ENCODE measurements at regions not wholly inside any gene's neighbourhood (a gene's known extent, or its start where the extent isn't known, plus 50 kb on each side); places are given as distances from the start of the nearest gene placed in this dataset.
A peak's percentile ranks its signal among the peaks of the same experiment; 100 is the strongest.
"Not testable (repeated sequence)": the region's sequence is repeated elsewhere in the genome, so short reads cannot be mapped to it uniquely, and the experiment has no call there.

DNA sequence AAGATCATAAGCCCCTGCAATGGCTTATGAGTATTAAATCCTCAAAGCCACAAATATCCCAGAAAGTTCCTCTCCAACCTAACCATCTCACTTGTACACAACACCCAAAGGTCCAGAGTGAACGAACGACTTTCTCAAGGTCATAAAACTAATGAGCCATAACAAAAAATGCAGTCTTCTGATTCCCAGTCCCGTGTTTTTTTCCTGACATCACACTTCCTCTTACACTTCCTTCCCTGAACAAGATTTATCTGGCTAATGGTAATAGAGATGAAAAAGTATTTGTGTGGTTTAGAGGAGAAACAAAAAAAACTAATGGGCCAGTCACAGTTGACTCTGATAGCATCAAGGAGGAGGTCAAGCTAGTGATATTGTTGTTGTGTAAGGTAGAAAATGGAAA, 99.5 kb upstream of the KLHL13 start:
- no peak for DNase-seq

DNA sequence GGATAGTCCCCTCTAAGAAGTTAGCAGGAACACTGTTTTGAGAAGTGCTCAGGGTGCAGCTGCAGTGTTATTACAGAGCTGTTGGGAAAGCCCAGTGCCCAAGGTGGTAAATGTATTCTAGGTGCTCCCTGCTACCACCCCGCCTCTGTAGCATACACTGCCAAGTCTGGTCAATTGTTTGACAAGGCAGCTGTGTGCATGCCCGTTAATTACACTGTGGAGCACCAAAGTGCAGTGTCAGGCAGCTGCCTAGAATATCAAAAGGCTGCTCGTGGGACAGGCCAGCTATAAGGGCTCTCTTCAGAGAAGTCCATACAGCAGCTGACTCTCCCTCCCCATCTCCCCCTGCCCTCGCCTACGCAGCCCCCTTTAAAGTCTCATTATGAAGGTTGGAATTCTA, 99.9 kb upstream of the KLHL13 start:
- no peak for DNase-seq

DNA sequence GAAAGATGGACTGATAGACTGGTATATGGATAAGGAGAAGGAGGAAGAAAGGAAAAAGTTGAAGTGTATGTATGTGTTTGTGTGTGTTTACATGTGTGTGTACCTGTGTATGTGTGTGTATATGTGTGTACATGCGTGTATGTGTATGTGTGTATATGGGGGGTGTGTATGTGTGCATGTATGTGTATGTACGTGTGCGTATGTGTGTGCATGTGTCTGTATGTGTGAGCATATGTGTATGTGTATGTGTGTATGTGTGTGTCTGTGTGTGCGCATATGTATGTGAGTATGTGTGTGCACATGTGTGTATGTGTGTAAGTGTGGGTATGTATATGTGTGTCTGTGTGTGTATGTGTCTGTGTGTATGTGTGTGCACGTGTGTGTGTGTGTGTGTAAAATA, 101.5 kb upstream of the KLHL13 start:
- no peak for DNase-seq

GRCh38 chrX:118218940-118219339, 102.3 kb upstream of the KLHL13 start:
- DNase-seq, result no peak

DNA sequence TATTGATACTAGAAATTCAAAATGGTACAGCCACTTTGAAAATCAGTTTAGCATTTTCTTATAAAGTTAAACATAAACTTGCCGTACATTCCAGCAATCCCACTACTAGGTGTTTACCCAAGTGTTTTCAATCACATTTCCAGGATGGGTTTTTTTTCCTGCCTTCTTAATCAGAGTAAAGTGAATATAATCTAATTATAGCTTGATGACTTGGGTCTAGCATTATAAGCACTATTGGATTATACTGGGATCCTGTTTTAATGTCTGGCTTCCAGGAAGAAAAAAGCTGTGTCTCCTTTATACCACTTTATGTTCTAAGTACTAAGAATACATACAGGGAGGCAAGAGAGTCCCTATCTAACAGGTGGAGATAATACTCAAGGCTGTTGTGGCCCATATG, 103.3 kb upstream of the KLHL13 start:
- DNase-seq, result no peak

GRCh38 chrX:118220509-118220908, 103.9 kb upstream of the KLHL13 start:
- no peak for DNase-seq

- no peak for DNase-seq
Measured at GRCh38 chrX:118221270-118221669, 104.7 kb upstream of the KLHL13 start.

- DNase-seq, result no peak
Measured at GRCh38 chrX:118221733-118222132, 105.1 kb upstream of the KLHL13 start.

GRCh38 chrX:118222421-118222820, 105.8 kb upstream of the KLHL13 start:
- no peak for DNase-seq

GRCh38 chrX:118225711-118226428, 109.3 kb upstream of the KLHL13 start:
- DNase-seq, result no peak

DNA sequence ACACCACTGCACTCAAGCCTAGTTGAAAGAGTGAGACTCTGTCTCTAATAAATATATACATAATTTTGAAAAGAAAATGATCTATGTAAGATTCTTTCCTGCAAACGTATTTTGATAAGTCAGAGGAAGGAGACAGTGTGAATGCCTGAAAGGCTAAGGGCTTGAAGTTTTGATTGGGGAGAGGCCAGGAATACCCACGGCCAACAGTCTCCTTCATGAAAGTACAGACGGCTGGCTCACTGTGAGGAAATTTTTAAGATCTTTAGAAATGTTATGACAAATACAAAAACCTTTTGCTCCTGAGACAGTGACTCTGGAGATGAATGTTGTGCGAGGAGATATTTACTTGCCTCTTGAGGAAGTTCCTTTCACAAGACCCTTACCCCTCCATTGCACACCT, 111.4 kb upstream of the KLHL13 start:
- DNase-seq, result no peak

DNA sequence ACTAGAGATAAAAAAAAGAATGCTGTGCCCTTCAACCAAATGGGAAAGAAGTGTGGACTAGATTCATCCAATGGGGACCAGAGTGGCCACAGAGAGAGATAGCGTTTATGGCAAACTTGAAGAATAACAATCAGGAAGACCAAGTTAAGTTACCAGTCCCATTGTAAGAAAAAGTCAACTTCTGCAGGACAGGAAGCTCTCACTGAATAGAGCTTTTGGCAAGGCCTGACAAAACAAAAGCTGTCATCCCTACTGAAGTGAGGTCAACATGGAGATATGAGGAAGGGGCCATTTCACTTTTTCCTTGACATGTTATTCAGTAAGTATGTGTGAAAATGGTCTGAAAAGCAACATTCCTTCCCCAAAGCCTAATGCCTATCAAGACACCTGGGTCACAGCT, 111.8 kb upstream of the KLHL13 start:
- no peak for DNase-seq

DNA sequence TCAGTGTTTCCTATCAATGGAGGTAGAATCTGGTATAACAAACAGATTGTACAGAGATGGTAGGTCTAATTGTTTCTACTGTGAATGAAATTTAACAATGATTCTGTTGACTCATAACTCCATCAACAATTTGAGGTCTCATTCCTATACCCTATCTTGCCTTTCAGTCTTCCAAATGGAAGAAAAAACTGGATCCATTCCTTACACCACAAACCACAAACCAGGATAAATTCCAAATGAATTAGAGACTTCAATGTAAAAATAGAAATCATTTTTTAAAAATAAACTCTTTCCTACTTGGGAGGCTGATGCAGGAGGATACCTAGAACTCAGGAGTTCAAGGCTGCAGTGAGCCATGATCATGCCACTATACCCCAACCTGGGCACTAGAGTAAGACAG, 114.4 kb upstream of the WDR44 start:
- DNase-seq, result no peak

DNA sequence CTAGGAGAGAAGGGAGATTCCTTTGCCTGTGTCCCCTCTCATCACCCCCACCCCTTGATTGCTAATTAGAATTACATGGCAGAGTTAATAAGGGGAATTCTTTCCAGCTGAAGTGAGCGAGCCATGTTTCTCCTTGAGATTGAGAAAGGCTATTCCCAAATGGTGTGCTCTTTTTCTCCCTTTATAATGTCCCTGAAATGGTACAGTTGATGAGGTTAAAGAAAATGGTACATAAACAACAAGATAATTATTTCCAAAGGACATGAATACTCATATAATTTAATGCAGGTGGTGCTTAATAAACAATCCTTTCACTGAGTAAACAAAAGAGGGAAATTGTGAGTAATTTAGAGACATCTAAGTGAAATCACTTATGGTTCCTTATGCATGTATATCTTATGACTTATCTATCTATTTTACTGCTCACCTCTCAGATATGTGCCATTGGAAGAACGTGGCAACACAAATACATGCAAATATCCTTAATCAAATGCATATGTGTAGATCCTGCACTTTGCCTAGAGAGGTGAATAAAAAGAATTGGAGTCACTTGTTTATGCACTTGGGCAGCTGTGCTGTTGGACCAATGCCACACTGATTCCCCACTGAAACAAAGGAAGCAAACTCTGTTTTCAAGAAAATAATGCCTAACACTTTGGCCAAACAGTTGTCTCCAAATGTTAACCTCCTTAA, 106.6 kb upstream of the WDR44 start:
- no peak for DNase-seq

GRCh38 chrX:118239913-118240698, 105.8 kb upstream of the WDR44 start:
- no peak for DNase-seq

DNA sequence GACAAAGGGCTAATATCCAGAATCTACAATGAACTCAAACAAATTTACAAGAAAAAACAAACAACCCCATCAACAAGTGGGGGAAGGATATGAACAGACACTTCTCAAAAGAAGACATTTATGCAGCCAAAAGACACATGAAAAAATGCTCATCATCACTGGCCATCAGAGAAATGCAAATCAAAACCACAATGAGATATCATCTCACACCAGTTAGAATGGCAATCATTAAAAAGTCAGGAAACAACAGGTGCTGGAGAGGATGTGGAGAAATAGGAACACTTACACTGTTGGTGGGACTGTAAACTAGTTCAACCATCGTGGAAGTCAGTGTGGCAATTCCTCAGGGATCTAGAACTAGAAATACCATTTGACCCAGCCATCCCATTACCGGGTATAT, 98.9 kb upstream of the WDR44 start:
- DNase-seq, result not testable (repeated sequence)

GRCh38 chrX:118249146-118249545, 96.8 kb upstream of the WDR44 start:
- DNase-seq, result no peak

- DNase-seq, result no peak
Measured at GRCh38 chrX:118250445-118250844, 95.5 kb upstream of the WDR44 start.

GRCh38 chrX:118251271-118251670, 94.6 kb upstream of the WDR44 start:
- DNase-seq, result no peak

GRCh38 chrX:118252967-118253366, 92.9 kb upstream of the WDR44 start:
- DNase-seq, result no peak

DNA sequence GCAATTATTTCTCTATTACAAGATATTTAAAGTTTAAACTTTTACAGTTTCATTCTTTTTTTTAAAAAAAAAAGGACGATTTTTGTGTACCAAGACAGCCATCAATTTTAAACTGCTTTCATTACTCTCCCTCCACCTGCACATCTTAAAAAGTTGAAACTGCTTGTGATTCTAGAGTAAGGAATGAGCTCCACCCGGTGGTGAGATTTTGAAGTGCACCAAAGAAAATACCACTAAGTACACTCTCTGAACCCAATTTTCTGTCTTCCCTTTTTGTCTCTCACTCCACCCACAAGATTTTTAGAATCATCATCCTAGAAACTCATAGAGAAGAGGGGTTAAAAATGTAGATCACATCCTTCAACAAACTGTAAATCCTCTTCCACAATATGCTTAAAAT, 91.3 kb upstream of the WDR44 start:
- peak; percentile 15 for DNase-seq

- no peak for DNase-seq
Measured at GRCh38 chrX:118255921-118256320, 90.0 kb upstream of the WDR44 start.

DNA sequence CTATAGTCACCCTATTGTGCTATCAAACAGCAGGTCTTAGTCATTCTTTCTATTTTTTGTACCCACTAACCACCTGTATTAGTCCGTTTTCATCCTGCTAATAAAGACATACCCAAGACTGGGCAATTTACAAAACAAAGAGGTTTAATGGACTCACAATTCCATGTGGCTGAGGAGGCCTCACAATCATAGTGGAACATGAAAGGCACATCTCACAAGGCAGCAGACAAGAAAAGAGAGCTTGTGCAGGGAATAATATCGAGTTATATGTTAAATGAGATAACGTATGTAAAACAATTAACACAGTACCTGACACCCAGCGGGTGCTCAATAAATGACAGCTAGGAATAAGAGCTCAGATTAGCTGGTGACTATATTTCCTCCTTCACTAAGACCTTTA, 88.1 kb upstream of the WDR44 start:
- no peak for DNase-seq

GRCh38 chrX:118259213-118259612, 86.7 kb upstream of the WDR44 start:
- no peak for DNase-seq

All from CD4-positive, alpha-beta T cell treated with Interleukin-21 for 1 hour (primary cell).